HEK293T (cell line): ENCODE measurements at regions not wholly inside any gene's neighbourhood (a gene's known extent, or its start where the extent isn't known, plus 50 kb on each side); places are given as distances from the start of the nearest gene placed in this dataset.

Experiments
- ARNT ChIP-seq: fragments of 450-650 bp; IDR thresholded peaks from 2 replicates; pipeline ENCODE4 v1.6.1; 2017; ENCODE audit warnings: mild to moderate bottlenecking
- BHLHE40 ChIP-seq: fragments of 450-650 bp; IDR thresholded peaks from 2 replicates; pipeline ENCODE4 v1.6.1; 2016; ENCODE audit warnings: mild to moderate bottlenecking, moderate library complexity, borderline replicate concordance
- ELF4 ChIP-seq: fragments of 450-650 bp; IDR thresholded peaks from 2 replicates; pipeline ENCODE4 v1.6.1; 2017; ENCODE audit warnings: antibody characterized with exemption
- FOXM1 ChIP-seq: fragments of 450-650 bp; IDR thresholded peaks from 2 replicates; pipeline ENCODE4 v1.6.1; 2017; ENCODE audit warnings: mild to moderate bottlenecking, borderline replicate concordance
- HDGF ChIP-seq: fragments of 450-650 bp; IDR thresholded peaks from 2 replicates; pipeline ENCODE4 v1.6.1; 2017; ENCODE audit warnings: antibody characterized with exemption, borderline replicate concordance
- NFRKB ChIP-seq: fragments of 450-650 bp; IDR thresholded peaks from 2 replicates; pipeline ENCODE4 v1.6.1; 2016; ENCODE audit warnings: mild to moderate bottlenecking, moderate library complexity
- PKNOX1 ChIP-seq: fragments of 450-650 bp; IDR thresholded peaks from 2 replicates; pipeline ENCODE4 v1.6.1; 2016
- SP1 ChIP-seq: fragments of 450-650 bp; IDR thresholded peaks from 2 replicates; pipeline ENCODE4 v1.6.1; 2017
- SUZ12 ChIP-seq: fragments of 450-650 bp; IDR thresholded peaks from 2 replicates; pipeline ENCODE4 v1.6.1; 2016; ENCODE audit warnings: mild to moderate bottlenecking
- TARDBP ChIP-seq: fragments of 450-650 bp; IDR thresholded peaks from 2 replicates; pipeline ENCODE4 v1.6.1; 2016
- ZNF384 ChIP-seq: fragments of 450-650 bp; IDR thresholded peaks from 2 replicates; pipeline ENCODE4 v1.6.1; 2016

- TF ChIP-seq NFRKB (no peak), PKNOX1 (peak; percentile 29; the same call in 1 of the 2 replicates), ARNT (no peak), SUZ12 (no peak), HDGF (no peak), ELF4 (no peak), BHLHE40 (no peak), TARDBP (no peak), FOXM1 (no peak), ZNF384 (no peak), SP1 (no peak)
Observed at GRCh38 chr1:65077369-65077768, 70.6 kb upstream of the AK4 start.
